ENCODE measurements at regions not wholly inside any gene's neighbourhood (a gene's known extent, or its start where the extent isn't known, plus 50 kb on each side); places are given as distances from the start of the nearest gene placed in this dataset.
A peak's percentile ranks its signal among the peaks of the same experiment; 100 is the strongest.

GRCh38 chr5:68070591-68071281 is 144.8 kb upstream of the PIK3R1 start:
- Histone ChIP-seq H3K36me3 (ENCODE audit: insufficient read depth, low read length) (no peaks in the 10 kb centered on the region), H3K9me3 (ENCODE audit: control insufficient read depth in 1 of 2, insufficient read depth in 1 of 2, low read length in 2 of 2) (no peaks in the 10 kb centered on the region), H3K27me3 (ENCODE audit: control insufficient read depth in 1 of 2, insufficient read depth in 2 of 2, low read length in 2 of 2) (no peaks in the 10 kb centered on the region), H3K27ac (ENCODE audit: low read depth in 1 of 2, low read length in 2 of 2) (no peak overlapping the region), H3K4me3 (ENCODE audit: low read length) (no peak overlapping the region), H3K4me1 (ENCODE audit: insufficient read depth, low read length) (no peaks in the 10 kb centered on the region)
- peak in 1 of 14 experiments; percentile 10 for DNase-seq
- Mint-ChIP-seq H3K4me1 (ENCODE audit: low read depth) (no peaks in the 10 kb centered on the region), H3K36me3 (ENCODE audit: low read depth) (no peaks in the 10 kb centered on the region), H3K27ac (no peak overlapping the region), H3K9me3 (peaks cover 3% of the 10 kb centered on the region), H3K4me3 (no peak overlapping the region), H3K27me3 (no peaks in the 10 kb centered on the region)
- no peak for ATAC-seq (ENCODE audit: poor library complexity)
- POLR2A ChIA-PET = no interaction called here
- CTCF ChIA-PET = interaction anchor here (0.6 kb wide), 1 partner anchor 137 kb away, joined by 3 read pairs; no protein-coding TSS in a partner anchor
- TF ChIP-seq CTCF (IDR thresholded peaks at IDR 0.05) = no peak
- intact Hi-C loops (cut with DNase I, micrococcal nuclease) = no loop called here

GRCh38 chr5:68067976-68068603 is 147.5 kb upstream of the PIK3R1 start:
- Mint-ChIP-seq H3K27me3 (no peaks in the 10 kb centered on the region), H3K4me1 (ENCODE audit: low read depth) (no peaks in the 10 kb centered on the region), H3K27ac (no peak overlapping the region), H3K4me3 (no peak overlapping the region), H3K9me3 (peaks cover 4% of the 10 kb centered on the region), H3K36me3 (ENCODE audit: low read depth) (no peaks in the 10 kb centered on the region)
- ATAC-seq (ENCODE audit: poor library complexity) (no peak), DNase-seq (no peak)
- Histone ChIP-seq H3K9me3 (ENCODE audit: control insufficient read depth in 1 of 2, insufficient read depth in 1 of 2, low read length in 2 of 2) (no peaks in the 10 kb centered on the region), H3K27ac (ENCODE audit: low read depth in 1 of 2, low read length in 2 of 2) (no peak overlapping the region), H3K4me1 (ENCODE audit: insufficient read depth, low read length) (no peaks in the 10 kb centered on the region), H3K36me3 (ENCODE audit: insufficient read depth, low read length) (no peaks in the 10 kb centered on the region), H3K27me3 (ENCODE audit: control insufficient read depth in 1 of 2, insufficient read depth in 2 of 2, low read length in 2 of 2) (no peaks in the 10 kb centered on the region), H3K4me3 (ENCODE audit: low read length) (no peak overlapping the region)
- intact Hi-C loops (cut with DNase I, micrococcal nuclease) = no loop called here
- no peak for TF ChIP-seq CTCF (IDR thresholded peaks at IDR 0.05)
- CTCF ChIA-PET = no interaction called here
- POLR2A ChIA-PET = no interaction called here

GRCh38 chr5:68067291-68067690 is 148.3 kb upstream of the PIK3R1 start:
- Histone ChIP-seq H3K36me3 (ENCODE audit: insufficient read depth, low read length) (no peaks in the 10 kb centered on the region), H3K27ac (ENCODE audit: low read depth in 1 of 2, low read length in 2 of 2) (no peak overlapping the region), H3K4me3 (ENCODE audit: low read length) (no peak overlapping the region), H3K4me1 (ENCODE audit: insufficient read depth, low read length) (no peaks in the 10 kb centered on the region), H3K27me3 (ENCODE audit: control insufficient read depth in 1 of 2, insufficient read depth in 2 of 2, low read length in 2 of 2) (no peaks in the 10 kb centered on the region), H3K9me3 (ENCODE audit: control insufficient read depth in 1 of 2, insufficient read depth in 1 of 2, low read length in 2 of 2) (no peaks in the 10 kb centered on the region)
- Mint-ChIP-seq H3K9me3 (peaks cover 8% of the 10 kb centered on the region), H3K4me3 (no peak overlapping the region), H3K27me3 (peaks cover 3% of the 10 kb centered on the region), H3K36me3 (ENCODE audit: low read depth) (no peaks in the 10 kb centered on the region), H3K27ac (no peak overlapping the region), H3K4me1 (ENCODE audit: low read depth) (no peaks in the 10 kb centered on the region)
- TF ChIP-seq CTCF (IDR thresholded peaks at IDR 0.05) = no peak
- intact Hi-C loops (cut with DNase I, micrococcal nuclease) = no loop called here
- no peak for ATAC-seq (ENCODE audit: poor library complexity)
- POLR2A ChIA-PET = no interaction called here
- peak in 2 of 14 experiments; percentile 4 to 27 for DNase-seq
- CTCF ChIA-PET = no interaction called here

All from CD4-positive, alpha-beta T cell (primary cell).